Spleen (tissue), 11 donors: ENCODE measurements at regions not wholly inside any gene's neighbourhood (a gene's known extent, or its start where the extent isn't known, plus 50 kb on each side); places are given as distances from the start of the nearest gene placed in this dataset.

Experiments
- DNase-seq: peaks from one replicate; pipeline ENCODE4 v3.0.0-alpha.2; 2020
- H3K27ac ChIP-seq, 8 donors: fragments of 200-600 bp; sonication (generic) in 7 of 8; 1 replicate in 4 of 8; 2 replicates in 4 of 8; pipeline versions ENCODE4 v1.5.0 to v1.8.0; 2016 to 2021; ENCODE audit warnings: inconsistent platforms in 4 of 8, mild to moderate bottlenecking in 4 of 8, moderate library complexity in 1 of 8
- H3K27me3 ChIP-seq, 7 donors: fragments of 200-600 bp; sonication (generic) in 6 of 7; replicated peaks in 1 of 7; 1 replicate in 4 of 7; 2 replicates in 3 of 7; pipeline versions ENCODE4 v1.5.0 to v1.8.0; 2016 to 2021; ENCODE audit warnings: inconsistent platforms in 3 of 7, mild to moderate bottlenecking in 1 of 7
- H3K36me3 ChIP-seq, 6 donors: fragments of 200-600 bp; sonication (generic) in 5 of 6; 1 replicate in 4 of 6; 2 replicates in 2 of 6; pipeline versions ENCODE4 v1.5.0 to v1.8.0; 2016 to 2021; ENCODE audit warnings: inconsistent platforms in 2 of 6
- H3K4me1 ChIP-seq, 6 donors: fragments of 200-600 bp; sonication (generic) in 5 of 6; 1 replicate in 3 of 6; 2 replicates in 3 of 6; pipeline versions ENCODE4 v1.5.0 to v1.8.0; 2016 to 2021; ENCODE audit warnings: inconsistent platforms in 3 of 6
- H3K4me3 ChIP-seq, 8 donors: fragments of 200-600 bp; sonication (generic) in 7 of 8; 1 replicate in 4 of 8; 2 replicates in 4 of 8; pipeline versions ENCODE4 v1.5.0 to v1.8.0; 2016 to 2021; ENCODE audit warnings: inconsistent platforms in 4 of 8, mild to moderate bottlenecking in 4 of 8, moderate library complexity in 2 of 8
- H3K9me3 ChIP-seq, 8 donors: fragments of 200-600 bp; sonication (generic) in 7 of 8; 1 replicate in 4 of 8; 2 replicates in 4 of 8; pipeline versions ENCODE4 v1.5.0 to v1.8.0; 2016 to 2021; ENCODE audit warnings: inconsistent platforms in 4 of 8
- POLR2A ChIP-seq, 3 donors: fragments of 450-650 bp; IDR thresholded peaks; one replicate each; pipeline ENCODE4 v1.5.1; 2017; ENCODE audit warnings: antibody characterized with exemption in 3 of 3, mild to moderate bottlenecking in 1 of 3
- POLR2AphosphoS5 ChIP-seq, 3 donors: sonication (generic); formaldehyde crosslinking; IDR thresholded peaks; one replicate each; pipeline ENCODE4 v1.5.1; 2017; ENCODE audit warnings: antibody characterized with exemption in 3 of 3
- WGBS, 5 donors: extraction: QIAGEN DNeasy Blood & Tissue Kit in 3 of 5; methylation state at CpG; one replicate each; pipeline versions ENCODE4 v1.1.5 to v1.1.7; 2013 to 2018; 5-methylcytosine and 5-hydroxymethylcytosine counted together
- intact Hi-C: fragments of 100-400 bp; cut with DNase I; formaldehyde crosslinking; loops from one replicate; pipeline ENCODE4 v1.15.0; 2023; ENCODE audit warnings: low total_unique reads
- TF ChIP-seq, protein P1 (sequence below), 11 experiments: fragments of 200-600 bp in 7 of 11; fragments of 450-650 bp in 4 of 11; sonication (generic) in 4 of 11; IDR thresholded peaks in 8 of 11; conservative IDR thresholded peaks in 3 of 11; 1 replicate in 7 of 11; 2 replicates in 4 of 11; pipeline versions ENCODE4 v1.4.0 to v1.8.0; 2016 to 2021; ENCODE audit warnings: antibody characterized with exemption in 11 of 11, inconsistent platforms in 4 of 11, mild to moderate bottlenecking in 1 of 11
- donor health status: healthy with polysubstance abuse.
- donor health status: DM: no; HTN: no; CAD: no; lungs with moderate emphysema.
- donor health status: DM: no; HTN: no; CAD: no.
- donor health status: Bipolar disorder and iron deficiency.
- donor health status: healthy.
- donor health status: DM: no; HTN: no; CAD: no.
- donor health status: DM: yes; HTN: yes; CAD: no.

DNA sequence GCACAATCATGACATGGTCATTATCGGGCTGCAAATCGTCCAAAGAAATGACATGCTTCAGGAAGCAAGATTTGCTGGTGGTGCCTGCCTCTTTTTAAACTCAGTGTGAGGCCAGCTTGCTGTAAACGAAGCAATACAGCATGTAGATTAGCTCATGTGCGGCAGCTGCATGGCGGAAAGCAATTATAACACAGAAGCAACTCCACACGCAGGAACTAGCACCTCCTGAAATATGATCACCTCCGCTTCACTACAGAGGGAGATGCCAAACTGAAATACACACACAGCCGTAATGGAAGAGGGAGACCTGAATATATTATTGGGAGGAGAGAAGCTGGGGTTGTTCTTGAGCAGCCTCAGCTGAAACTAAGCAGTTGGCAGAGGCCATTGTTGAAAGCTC lies 312.5 kb downstream of the PSAT1 start:
- 70 to 85% (median 74%) methylated on average over 8 of the region's 8 CpGs for WGBS, 5 donors
- Histone ChIP-seq H3K27ac (no peak overlapping the region), H3K4me3 (no peak overlapping the region), H3K4me1 (no peaks in the 10 kb centered on the region), H3K9me3 (no peaks in the 10 kb centered on the region), H3K36me3 (no peaks in the 10 kb centered on the region), H3K27me3 (peaks cover 0 to 7% (median 0%) of the 10 kb centered on the region in 7 donors)
- TF ChIP-seq POLR2AphosphoS5 (IDR thresholded peaks at IDR 0.05) (no peak), POLR2A (IDR thresholded peaks at IDR 0.05) (no peak)
- TF ChIP-seq, protein P1, sequence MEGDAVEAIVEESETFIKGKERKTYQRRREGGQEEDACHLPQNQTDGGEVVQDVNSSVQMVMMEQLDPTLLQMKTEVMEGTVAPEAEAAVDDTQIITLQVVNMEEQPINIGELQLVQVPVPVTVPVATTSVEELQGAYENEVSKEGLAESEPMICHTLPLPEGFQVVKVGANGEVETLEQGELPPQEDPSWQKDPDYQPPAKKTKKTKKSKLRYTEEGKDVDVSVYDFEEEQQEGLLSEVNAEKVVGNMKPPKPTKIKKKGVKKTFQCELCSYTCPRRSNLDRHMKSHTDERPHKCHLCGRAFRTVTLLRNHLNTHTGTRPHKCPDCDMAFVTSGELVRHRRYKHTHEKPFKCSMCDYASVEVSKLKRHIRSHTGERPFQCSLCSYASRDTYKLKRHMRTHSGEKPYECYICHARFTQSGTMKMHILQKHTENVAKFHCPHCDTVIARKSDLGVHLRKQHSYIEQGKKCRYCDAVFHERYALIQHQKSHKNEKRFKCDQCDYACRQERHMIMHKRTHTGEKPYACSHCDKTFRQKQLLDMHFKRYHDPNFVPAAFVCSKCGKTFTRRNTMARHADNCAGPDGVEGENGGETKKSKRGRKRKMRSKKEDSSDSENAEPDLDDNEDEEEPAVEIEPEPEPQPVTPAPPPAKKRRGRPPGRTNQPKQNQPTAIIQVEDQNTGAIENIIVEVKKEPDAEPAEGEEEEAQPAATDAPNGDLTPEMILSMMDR (IDR thresholded peaks at IDR 0.05 in 8 of 11, conservative IDR thresholded peaks at IDR 0.05 in 3 of 11): no peak
- intact Hi-C loops: no loop called here
- DNase-seq: no peak

DNA sequence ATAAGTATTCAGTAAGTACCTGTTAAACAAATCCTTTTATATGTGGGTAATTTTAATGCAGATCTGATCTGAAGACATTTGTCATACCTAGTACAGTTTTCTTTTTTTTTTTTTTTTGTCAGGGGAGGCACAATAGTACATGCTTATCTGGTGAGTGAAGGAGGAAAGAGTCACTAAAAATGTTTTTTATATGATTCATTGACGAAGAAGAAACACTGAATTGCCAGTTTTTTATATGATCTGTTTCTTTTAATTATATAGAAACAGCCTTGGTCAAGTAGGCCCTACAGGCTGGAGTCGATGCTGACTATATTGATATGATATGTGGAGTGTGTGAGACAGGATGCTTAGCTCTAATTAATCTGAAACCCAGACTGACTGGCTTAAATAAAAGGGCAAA lies 315.2 kb downstream of the PSAT1 start:
- H3K36me3 ChIP-seq: no peaks in the 10 kb centered on the region
- H3K4me3 ChIP-seq: no peak overlapping the region
- no peak for DNase-seq
- no peaks in the 10 kb centered on the region for H3K9me3 ChIP-seq
- no peak overlapping the region for H3K27ac ChIP-seq
- 54 to 87% (median 67%) methylated on average over 2 of the region's 2 CpGs for WGBS, 5 donors
- H3K4me1 ChIP-seq: no peaks in the 10 kb centered on the region
- TF ChIP-seq, protein P1 (IDR thresholded peaks at IDR 0.05 in 8 of 11, conservative IDR thresholded peaks at IDR 0.05 in 3 of 11): no peak
- TF ChIP-seq POLR2A (IDR thresholded peaks at IDR 0.05): no peak
- no peak for TF ChIP-seq POLR2AphosphoS5 (IDR thresholded peaks at IDR 0.05)
- H3K27me3 ChIP-seq: peaks cover 0 to 7% (median 0%) of the 10 kb centered on the region in 7 donors
- intact Hi-C loops: no loop called here

DNA sequence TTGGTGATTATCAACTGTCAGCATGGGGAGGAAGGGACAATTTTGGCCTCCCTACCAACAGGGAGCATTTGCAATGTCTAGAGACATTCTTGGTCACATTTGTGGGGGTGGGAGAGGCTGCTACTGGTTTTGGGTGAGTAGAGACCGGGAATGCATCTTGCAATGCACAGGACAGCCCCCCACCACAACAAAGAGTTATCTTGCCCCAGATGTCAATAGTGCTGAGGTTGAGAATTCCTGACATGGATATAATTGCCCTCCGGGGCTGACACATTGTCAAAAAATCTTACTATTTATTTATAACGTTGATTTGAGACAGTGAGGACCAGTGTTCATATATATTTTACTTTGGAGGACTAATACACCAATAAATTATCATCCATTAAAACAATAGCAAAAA lies 316.1 kb downstream of the PSAT1 start:
- Histone ChIP-seq H3K27me3 (peaks cover 0 to 7% (median 0%) of the 10 kb centered on the region in 7 donors), H3K4me1 (no peaks in the 10 kb centered on the region), H3K4me3 (no peak overlapping the region), H3K9me3 (no peaks in the 10 kb centered on the region), H3K36me3 (no peaks in the 10 kb centered on the region), H3K27ac (no peak overlapping the region)
- no peak for TF ChIP-seq POLR2A (IDR thresholded peaks at IDR 0.05)
- no peak for TF ChIP-seq POLR2AphosphoS5 (IDR thresholded peaks at IDR 0.05)
- TF ChIP-seq, protein P1 (IDR thresholded peaks at IDR 0.05 in 8 of 11, conservative IDR thresholded peaks at IDR 0.05 in 3 of 11): no peak
- intact Hi-C loops: no loop called here
- WGBS, 5 donors: 79 to 94% (median 86%) methylated on average over 3 of the region's 3 CpGs
- no peak for DNase-seq

DNA sequence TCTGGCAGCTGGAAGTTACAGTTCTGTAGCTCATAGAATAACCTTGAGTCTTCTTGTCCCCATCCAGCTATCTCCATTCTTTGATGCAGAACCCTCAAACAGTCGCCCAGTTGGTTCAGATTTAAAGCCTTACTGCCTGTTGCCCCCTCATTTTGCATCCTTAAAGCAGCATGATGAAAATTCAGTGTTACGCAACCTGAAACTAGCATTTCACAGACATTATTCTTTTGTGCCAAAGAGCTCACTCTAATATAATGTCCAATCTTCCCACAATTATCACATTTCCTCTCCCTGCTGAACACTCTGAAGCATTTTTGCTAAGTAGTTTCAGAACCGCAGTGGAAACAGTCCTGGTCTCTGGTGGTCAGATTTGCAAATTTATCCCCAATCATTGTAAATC lies 318.0 kb downstream of the PSAT1 start:
- Histone ChIP-seq H3K4me1 (no peaks in the 10 kb centered on the region), H3K4me3 (no peak overlapping the region), H3K36me3 (no peaks in the 10 kb centered on the region), H3K27ac (no peak overlapping the region), H3K27me3 (no peaks in the 10 kb centered on the region), H3K9me3 (no peaks in the 10 kb centered on the region)
- TF ChIP-seq POLR2A (IDR thresholded peaks at IDR 0.05): no peak
- TF ChIP-seq, protein P1 (IDR thresholded peaks at IDR 0.05 in 8 of 11, conservative IDR thresholded peaks at IDR 0.05 in 3 of 11): no peak
- TF ChIP-seq POLR2AphosphoS5 (IDR thresholded peaks at IDR 0.05): no peak
- WGBS, 5 donors: 79 to 87% (median 83%) methylated on average over 3 of the region's 3 CpGs
- DNase-seq: no peak
- intact Hi-C loops: no loop called here
